Endothelial cell of umbilical vein (primary cell): ENCODE measurements at regions not wholly inside any gene's neighbourhood (a gene's known extent, or its start where the extent isn't known, plus 50 kb on each side); places are given as distances from the start of the nearest gene placed in this dataset.

Source experiments
- BruUV-seq: library from RNA; stranded (reverse); fragments of 400-500 nt; replicated peaks from 2 replicates; lab custom pipeline; 2021; lab: Mats Ljungman, UMichigan
- CTCF ChIA-PET: fragments of 300-600, 350-600 bp; sonication (Branson Sonifier 250); formaldehyde crosslinking; loops from one replicate; lab custom pipeline; 2021; ENCODE audit warnings: antibody characterized with exemption, inconsistent platforms; lab: Charles Lee
- POLR2A ChIA-PET: fragments of 300-600, 350-600 bp; sonication (Branson Sonifier 250); formaldehyde crosslinking; loops from one replicate; lab custom pipeline; 2021; ENCODE audit warnings: antibody characterized with exemption, inconsistent platforms; lab: Charles Lee
- DNase-seq: peaks from one replicate; pipeline ENCODE4 v3.0.0-alpha.2; 2011; ENCODE audit warnings: low read depth, low spot score
- FAIRE-seq: peaks from 2 replicates; lab custom pipeline; 2011; peaks lifted over from hg19 to GRCh38; lab: Jason Lieb, UNC
- H2AFZ ChIP-seq: 2 replicates; pipeline ENCODE4 v1.6.0; 2012; ENCODE audit warnings: low read depth, low read length, control low read depth, inconsistent platforms
- H3K27ac ChIP-seq: 2 replicates; pipeline ENCODE4 v1.5.1; 2011; ENCODE audit warnings: low read depth, mild to moderate bottlenecking, control low read depth, low read length, moderate library complexity; ENCODE audit not compliant: insufficient read depth
- H3K27me3 ChIP-seq, 2 experiments: 2 replicates each; pipeline versions ENCODE4 v1.6.0 to v1.6.1; 2011; ENCODE audit warnings: low read length in 2 of 2, mixed read lengths in 1 of 2; ENCODE audit not compliant: control insufficient read depth in 2 of 2, insufficient read depth in 2 of 2
- H3K36me3 ChIP-seq, 2 experiments: 2 replicates in 1 of 2; 3 replicates in 1 of 2; pipeline ENCODE4 v1.5.1; 2011; ENCODE audit warnings: low read length in 2 of 2, mild to moderate bottlenecking in 1 of 2, moderate library complexity in 1 of 2; ENCODE audit not compliant: control insufficient read depth in 2 of 2, insufficient read depth in 2 of 2; ENCODE audit errors: extremely low read depth in 1 of 2
- H3K4me1 ChIP-seq: 3 replicates; pipeline ENCODE4 v1.5.1; 2011; ENCODE audit warnings: mild to moderate bottlenecking, low read length; ENCODE audit not compliant: control insufficient read depth, insufficient read depth; ENCODE audit errors: extremely low read depth
- H3K4me2 ChIP-seq: 2 replicates; pipeline ENCODE4 v1.6.1; 2011; ENCODE audit warnings: low read length, control low read depth, mixed read lengths; ENCODE audit not compliant: insufficient read depth
- H3K4me3 ChIP-seq, 3 experiments: fragments of 200-600 bp in 1 of 3; sonication (generic), shearing (Covaris generic) in 1 of 3; replicated peaks in 1 of 3; 2 replicates each; pipeline ENCODE4 v1.5.1; 2011 to 2016; ENCODE audit warnings: control low read depth in 3 of 3, low read length in 3 of 3, mild to moderate bottlenecking in 2 of 3, inconsistent platforms in 1 of 3, low read depth in 1 of 3, moderate library complexity in 1 of 3; ENCODE audit not compliant: insufficient read depth in 1 of 3
- H3K79me2 ChIP-seq: 2 replicates; pipeline ENCODE4 v1.6.0; 2012; ENCODE audit warnings: low read length, inconsistent platforms; ENCODE audit not compliant: control insufficient read depth, insufficient read depth
- H3K9ac ChIP-seq: replicated peaks from 2 replicates; pipeline ENCODE3; 2011; ENCODE audit warnings: low read length, control low read depth; ENCODE audit not compliant: insufficient read depth; ENCODE audit errors: extremely low read depth
- H3K9me1 ChIP-seq: replicated peaks from 3 replicates; pipeline ENCODE4 v1.6.0; 2011; ENCODE audit warnings: mild to moderate bottlenecking, low read length; ENCODE audit not compliant: control insufficient read depth, insufficient read depth; ENCODE audit errors: extremely low read depth
- H3K9me3 ChIP-seq: replicated peaks from 2 replicates; pipeline ENCODE4 v1.5.1; 2012; ENCODE audit warnings: low read length, inconsistent platforms; ENCODE audit not compliant: control insufficient read depth, insufficient read depth
- H4K20me1 ChIP-seq: replicated peaks from 2 replicates; pipeline ENCODE3; 2011; ENCODE audit warnings: mild to moderate bottlenecking, low read length; ENCODE audit not compliant: control insufficient read depth, insufficient read depth; ENCODE audit errors: extremely low read depth
- EZH2 ChIP-seq: IDR thresholded peaks from 2 replicates; pipeline ENCODE4 v1.6.1; 2012; ENCODE audit warnings: borderline replicate concordance, low read depth, mild to moderate bottlenecking, moderate library complexity, low read length, inconsistent platforms; ENCODE audit not compliant: severe bottlenecking
- FOS ChIP-seq: IDR thresholded peaks from 2 replicates; pipeline ENCODE4 v1.6.1; 2011; ENCODE audit warnings: mild to moderate bottlenecking, low read length, moderate library complexity, borderline replicate concordance; ENCODE audit not compliant: insufficient read depth
- GATA2 ChIP-seq: IDR thresholded peaks from 2 replicates; pipeline ENCODE4 v1.7.0; 2011; ENCODE audit warnings: low read depth, mild to moderate bottlenecking, moderate library complexity, mixed read lengths, low read length; ENCODE audit not compliant: insufficient read length, insufficient read depth
- JUN ChIP-seq: IDR thresholded peaks from 2 replicates; pipeline ENCODE4 v1.6.1; 2011; ENCODE audit warnings: borderline replicate concordance, low read depth; ENCODE audit not compliant: insufficient read length, insufficient read depth
- MAX ChIP-seq: IDR thresholded peaks from 2 replicates; pipeline ENCODE4 v1.6.1; 2011; ENCODE audit not compliant: insufficient read depth, insufficient read length
- MYC ChIP-seq: IDR thresholded peaks from one replicate; pipeline ENCODE4 v1.6.1; 2011; ENCODE audit warnings: mild to moderate bottlenecking, low read depth, low read length
- POLR2A ChIP-seq: IDR thresholded peaks from 2 replicates; pipeline ENCODE4 v1.6.1; 2012; ENCODE audit warnings: low read depth, mild to moderate bottlenecking, control low read depth, low read length
- POLR2AphosphoS5 ChIP-seq: IDR thresholded peaks from 2 replicates; pipeline ENCODE4 v1.6.1; 2012; ENCODE audit warnings: low read depth, mild to moderate bottlenecking, control low read depth, low read length, moderate library complexity; ENCODE audit not compliant: insufficient read depth
- dilution Hi-C: fragments of 300-500 bp; cut with MboI; formaldehyde crosslinking; loops from one replicate; pipeline ENCODE4 v1.15.0; 2019; ENCODE audit warnings: low sequenced_read_pairs; ENCODE audit not compliant: extremely low pct_ligation_motif_present
- intact Hi-C: fragments of 100-400 bp; cut with micrococcal nuclease; formaldehyde crosslinking; loops from one replicate; pipeline ENCODE4 v1.10.0; 2022
- TF ChIP-seq, protein P1 (sequence below), 2 donors: IDR thresholded peaks; 1 replicate in 1 of 2; 2 replicates in 1 of 2; pipeline ENCODE4 v1.5.1; 2011; ENCODE audit warnings: low read length in 2 of 2, mild to moderate bottlenecking in 2 of 2, moderate library complexity in 2 of 2, control low read depth in 1 of 2, inconsistent platforms in 1 of 2, low read depth in 1 of 2; ENCODE audit not compliant: insufficient read depth in 1 of 2; ENCODE audit errors: extremely low read depth in 1 of 2

DNA sequence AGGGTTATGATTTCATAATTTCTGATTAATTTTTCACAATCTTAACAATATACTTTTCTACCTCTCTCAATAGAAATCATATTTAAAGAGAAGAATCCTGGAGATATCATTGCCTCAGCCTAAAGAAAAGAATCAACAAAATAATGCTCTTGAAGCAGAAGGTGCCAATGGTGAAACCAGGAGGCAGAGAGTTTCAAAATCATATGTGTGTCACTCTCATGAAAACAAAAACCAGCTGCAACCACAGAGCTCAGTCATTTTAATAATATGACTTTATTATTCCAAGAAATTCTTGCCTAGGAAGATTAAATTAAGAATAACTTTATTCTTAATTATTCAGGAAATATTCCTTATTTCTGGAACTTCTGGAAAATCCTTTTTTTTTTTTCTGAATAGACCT, 266.8 kb upstream of the ACTBL2 start:
- ChIA-PET CTCF (interaction anchor here (1.5 to 2.3 kb wide), 2 partner anchors 9 to 99 kb away, joined by 5 to 7 read pairs; no protein-coding TSS in a partner anchor), POLR2A (no interaction called here)
- Histone ChIP-seq H3K9ac (no peak overlapping the region), H3K4me2 (no peak overlapping the region), H4K20me1 (no peaks in the 10 kb centered on the region), H3K36me3 (no peaks in the 10 kb centered on the region), H3K4me3 (no peak overlapping the region), H3K4me1 (no peaks in the 10 kb centered on the region), H3K9me3 (no peaks in the 10 kb centered on the region), H2AFZ (no peak overlapping the region), H3K9me1 (no peaks in the 10 kb centered on the region), H3K79me2 (no peaks in the 10 kb centered on the region), H3K27ac (no peak overlapping the region), H3K27me3 (no peaks in the 10 kb centered on the region)
- no TSS peak for BruUV-seq
- DNase-seq (no peak), FAIRE-seq (no peak)
- TF ChIP-seq MYC (no peak), POLR2A (no peak), JUN (no peak), GATA2 (no peak), MAX (no peak), POLR2AphosphoS5 (no peak), FOS (no peak), EZH2 (no peak)
- TF ChIP-seq, protein P1, sequence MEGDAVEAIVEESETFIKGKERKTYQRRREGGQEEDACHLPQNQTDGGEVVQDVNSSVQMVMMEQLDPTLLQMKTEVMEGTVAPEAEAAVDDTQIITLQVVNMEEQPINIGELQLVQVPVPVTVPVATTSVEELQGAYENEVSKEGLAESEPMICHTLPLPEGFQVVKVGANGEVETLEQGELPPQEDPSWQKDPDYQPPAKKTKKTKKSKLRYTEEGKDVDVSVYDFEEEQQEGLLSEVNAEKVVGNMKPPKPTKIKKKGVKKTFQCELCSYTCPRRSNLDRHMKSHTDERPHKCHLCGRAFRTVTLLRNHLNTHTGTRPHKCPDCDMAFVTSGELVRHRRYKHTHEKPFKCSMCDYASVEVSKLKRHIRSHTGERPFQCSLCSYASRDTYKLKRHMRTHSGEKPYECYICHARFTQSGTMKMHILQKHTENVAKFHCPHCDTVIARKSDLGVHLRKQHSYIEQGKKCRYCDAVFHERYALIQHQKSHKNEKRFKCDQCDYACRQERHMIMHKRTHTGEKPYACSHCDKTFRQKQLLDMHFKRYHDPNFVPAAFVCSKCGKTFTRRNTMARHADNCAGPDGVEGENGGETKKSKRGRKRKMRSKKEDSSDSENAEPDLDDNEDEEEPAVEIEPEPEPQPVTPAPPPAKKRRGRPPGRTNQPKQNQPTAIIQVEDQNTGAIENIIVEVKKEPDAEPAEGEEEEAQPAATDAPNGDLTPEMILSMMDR (IDR thresholded peaks at IDR 0.05; ENCODE audit: extremely low read depth in 1 of 2, insufficient read depth in 1 of 2, low read depth in 1 of 2, low read length in 2 of 2), result no peak
- dilution Hi-C loops, result no loop called here
- intact Hi-C loops, result no loop called here
